GM20000 (cell line): ENCODE measurements at regions not wholly inside any gene's neighbourhood (a gene's known extent, or its start where the extent isn't known, plus 50 kb on each side); places are given as distances from the start of the nearest gene placed in this dataset.

Experiments used
- DNase-seq: peaks from one replicate; pipeline ENCODE4 v3.0.0; 2012; ENCODE audit warnings: low spot score
- TF ChIP-seq, protein P1 (sequence below): IDR thresholded peaks from 2 replicates; pipeline ENCODE4 v1.5.1; 2012; ENCODE audit warnings: mild to moderate bottlenecking, control low read depth; ENCODE audit errors: extremely low read depth, missing control alignments

DNA sequence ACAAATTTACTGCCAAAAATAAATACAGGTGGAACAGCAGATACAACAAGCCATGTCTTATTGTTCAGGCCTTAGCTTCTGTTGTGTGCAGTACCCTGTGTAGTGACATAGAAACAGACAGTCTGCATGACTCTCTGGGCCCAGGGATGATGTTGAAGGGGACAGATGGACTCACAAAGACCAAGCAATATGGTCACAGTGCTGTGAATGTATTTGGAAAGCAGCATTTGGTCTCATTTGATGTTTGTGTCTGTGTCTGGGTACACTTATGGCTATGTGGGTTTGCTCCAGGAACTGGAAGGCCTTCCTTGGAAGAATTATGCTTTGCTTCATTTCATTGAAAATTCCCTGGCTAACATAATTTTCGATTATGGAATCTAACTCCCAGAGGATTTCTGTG is 158.5 kb downstream of the CDC42EP3 start:
- DNase-seq, result no peak
- TF ChIP-seq, protein P1, sequence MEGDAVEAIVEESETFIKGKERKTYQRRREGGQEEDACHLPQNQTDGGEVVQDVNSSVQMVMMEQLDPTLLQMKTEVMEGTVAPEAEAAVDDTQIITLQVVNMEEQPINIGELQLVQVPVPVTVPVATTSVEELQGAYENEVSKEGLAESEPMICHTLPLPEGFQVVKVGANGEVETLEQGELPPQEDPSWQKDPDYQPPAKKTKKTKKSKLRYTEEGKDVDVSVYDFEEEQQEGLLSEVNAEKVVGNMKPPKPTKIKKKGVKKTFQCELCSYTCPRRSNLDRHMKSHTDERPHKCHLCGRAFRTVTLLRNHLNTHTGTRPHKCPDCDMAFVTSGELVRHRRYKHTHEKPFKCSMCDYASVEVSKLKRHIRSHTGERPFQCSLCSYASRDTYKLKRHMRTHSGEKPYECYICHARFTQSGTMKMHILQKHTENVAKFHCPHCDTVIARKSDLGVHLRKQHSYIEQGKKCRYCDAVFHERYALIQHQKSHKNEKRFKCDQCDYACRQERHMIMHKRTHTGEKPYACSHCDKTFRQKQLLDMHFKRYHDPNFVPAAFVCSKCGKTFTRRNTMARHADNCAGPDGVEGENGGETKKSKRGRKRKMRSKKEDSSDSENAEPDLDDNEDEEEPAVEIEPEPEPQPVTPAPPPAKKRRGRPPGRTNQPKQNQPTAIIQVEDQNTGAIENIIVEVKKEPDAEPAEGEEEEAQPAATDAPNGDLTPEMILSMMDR, result no peak

DNA sequence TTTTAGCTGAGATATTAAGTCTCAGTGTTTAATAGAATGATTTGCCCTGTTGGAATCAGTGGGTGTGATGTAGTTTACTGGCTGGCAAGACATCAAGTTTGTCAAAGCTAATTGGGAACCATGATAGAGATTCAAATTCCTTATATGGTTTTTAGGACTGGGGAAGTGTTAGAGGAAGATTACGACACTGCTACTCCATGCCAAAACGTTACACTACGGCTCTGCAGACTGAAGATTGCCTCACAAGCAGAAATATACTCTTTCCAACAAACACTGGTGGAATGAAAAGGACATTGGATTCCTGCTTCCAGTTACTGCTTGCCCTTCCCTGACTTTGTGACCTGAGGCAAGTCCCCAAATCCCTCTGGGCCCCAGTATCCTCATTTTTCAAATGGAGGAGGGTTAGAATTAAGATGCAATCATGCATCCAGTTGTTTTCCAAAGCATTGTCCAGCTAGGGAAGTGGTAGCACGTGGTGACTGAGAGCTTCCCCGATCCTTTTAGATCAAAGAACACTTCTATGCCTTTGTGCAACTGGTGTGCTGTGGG is 147.6 kb downstream of the CDC42EP3 start:
- TF ChIP-seq, protein P1, result no peak

DNA sequence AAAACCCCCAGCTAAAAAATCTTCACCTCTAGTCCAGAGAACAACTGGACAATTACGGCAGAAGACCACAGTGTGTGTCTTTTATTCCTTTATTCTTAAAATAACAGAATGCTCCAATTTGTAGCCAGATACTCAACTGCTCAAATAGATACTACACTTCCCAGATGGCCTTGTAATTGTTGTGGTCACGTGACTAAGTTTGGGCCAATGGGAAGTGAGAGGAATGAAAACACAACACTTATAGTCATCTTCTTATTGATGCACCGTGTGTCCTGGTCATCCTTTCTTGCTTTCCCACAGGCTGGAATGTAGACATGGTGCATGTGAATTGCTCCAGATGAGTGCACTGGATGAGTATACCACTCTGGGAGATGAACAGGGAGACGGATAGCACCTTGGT is 145.1 kb downstream of the CDC42EP3 start:
- DNase-seq, result no peak
- TF ChIP-seq, protein P1, result no peak

More for the DNA sequence above, 147.6 kb downstream of the CDC42EP3 start:
- DNase-seq, result no peak

DNA sequence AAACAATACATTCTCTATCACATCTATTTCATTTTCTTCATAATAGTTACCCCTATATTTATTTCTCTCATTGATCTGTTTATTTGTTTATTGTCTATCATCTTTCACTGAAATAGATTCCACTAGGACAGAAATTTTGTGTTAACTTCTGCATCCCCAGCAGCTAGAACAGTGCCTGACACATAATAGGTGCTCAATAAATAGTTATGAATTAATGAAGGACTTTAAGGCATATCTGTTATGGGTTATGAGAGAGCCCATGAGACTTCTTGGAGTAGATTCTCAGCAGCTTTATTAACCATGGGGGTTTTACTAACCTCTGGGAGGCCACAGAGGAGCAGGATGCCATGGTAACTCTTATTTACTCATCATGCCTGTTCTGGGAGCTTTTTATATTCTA is 144.6 kb downstream of the CDC42EP3 start:
- no peak for DNase-seq
- TF ChIP-seq, protein P1, result no peak

DNA sequence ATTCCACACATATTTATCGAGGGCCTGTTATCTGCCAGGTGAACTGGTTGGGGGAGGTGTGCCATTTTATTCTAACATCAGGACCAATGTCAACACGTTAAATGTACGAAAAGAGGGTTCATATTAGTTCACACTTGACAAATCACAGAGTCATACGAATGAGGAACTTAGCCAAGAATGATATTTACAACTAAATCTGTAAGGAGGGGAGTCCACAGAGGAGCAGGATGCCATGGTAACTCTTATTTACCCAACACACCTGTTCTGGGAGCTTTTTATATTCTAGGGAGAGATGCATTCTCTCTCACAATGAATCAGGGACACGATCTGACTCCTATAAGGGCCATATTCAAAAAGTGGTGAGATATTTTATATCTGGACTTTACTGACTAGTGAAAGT is 144.1 kb downstream of the CDC42EP3 start:
- DNase-seq, result no peak

DNA sequence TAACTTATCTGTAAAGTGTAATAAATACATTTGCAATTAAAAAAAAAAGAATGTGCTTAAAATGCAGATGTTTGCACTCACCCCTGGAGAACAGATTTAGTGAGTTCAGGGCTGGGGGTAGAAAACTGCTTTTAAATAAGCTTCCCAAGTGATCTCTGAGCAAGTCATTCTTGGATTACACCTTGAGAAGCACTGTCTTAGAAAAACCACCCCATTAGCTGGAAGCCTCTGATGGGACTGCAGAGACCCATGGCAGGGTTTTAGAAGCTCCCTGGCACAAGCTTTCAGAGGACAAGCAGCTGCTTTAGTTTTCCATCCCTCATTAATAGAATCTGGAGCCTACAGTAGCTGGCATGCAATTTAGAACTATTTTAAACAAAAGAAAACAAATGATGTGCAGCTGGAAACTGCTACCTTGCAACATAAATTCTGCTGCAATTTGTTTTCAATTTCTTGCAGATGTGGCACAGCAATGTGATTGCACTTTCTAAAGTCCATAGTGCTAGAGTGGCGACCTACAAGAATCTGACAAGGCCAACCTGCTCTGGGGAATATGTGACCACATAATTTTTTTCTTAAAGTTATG is 141.5 kb downstream of the CDC42EP3 start:
- TF ChIP-seq, protein P1, result no peak
- no peak for DNase-seq

More for the DNA sequence above, 144.1 kb downstream of the CDC42EP3 start:
- TF ChIP-seq, protein P1, result no peak

DNA sequence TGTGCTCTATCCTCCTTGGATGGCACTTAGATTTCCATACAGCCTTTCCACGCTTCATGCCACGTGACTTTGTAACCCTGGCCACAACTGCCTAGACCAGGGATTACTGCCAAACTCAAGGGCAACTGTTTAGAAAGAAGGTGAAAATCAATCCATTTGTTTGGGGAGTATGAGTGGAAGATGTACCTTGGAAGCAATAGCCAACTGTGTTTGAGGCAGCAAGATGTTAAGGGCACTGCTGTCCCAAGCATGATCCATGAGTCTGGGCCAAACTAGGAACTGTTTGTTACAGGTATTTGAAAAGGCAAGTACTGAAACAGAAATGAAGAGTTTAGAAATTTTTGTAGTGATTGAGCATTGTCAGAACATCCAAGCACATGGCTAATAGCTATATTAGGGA is 138.9 kb downstream of the CDC42EP3 start:
- no peak for DNase-seq
- TF ChIP-seq, protein P1, result no peak
